SJCRH30 (cell line): ENCODE measurements at regions not wholly inside any gene's neighbourhood (a gene's known extent, or its start where the extent isn't known, plus 50 kb on each side); places are given as distances from the start of the nearest gene placed in this dataset.
A peak's percentile ranks its signal among the peaks of the same experiment; 100 is the strongest.
"Not testable (repeated sequence)": the region's sequence is repeated elsewhere in the genome, so short reads cannot be mapped to it uniquely, and the experiment has no call there.

ENCODE experiments used
- DNase-seq, 2 experiments: peaks; one replicate each; pipeline ENCODE4 v3.0.0-alpha.2; 2015 to 2020
- H3K27ac ChIP-seq: fragments of 250-450 bp; sonication (Bioruptor Pico); 2 replicates; pipeline ENCODE4 v1.5.1; 2020; ENCODE audit warnings: mild to moderate bottlenecking, moderate library complexity
- H3K27me3 ChIP-seq: fragments of 250-450 bp; sonication (Bioruptor Pico); 2 replicates; pipeline ENCODE4 v1.5.1; 2020; ENCODE audit warnings: mild to moderate bottlenecking, moderate library complexity
- H3K36me3 ChIP-seq: fragments of 250-450 bp; sonication (Bioruptor Pico); 2 replicates; pipeline ENCODE4 v1.5.1; 2020; ENCODE audit warnings: mild to moderate bottlenecking, moderate library complexity
- H3K4me1 ChIP-seq: fragments of 250-450 bp; sonication (Bioruptor Pico); 2 replicates; pipeline ENCODE4 v1.5.1; 2020; ENCODE audit warnings: mild to moderate bottlenecking, moderate library complexity
- H3K4me3 ChIP-seq: fragments of 250-450 bp; sonication (Bioruptor Pico); 2 replicates; pipeline ENCODE4 v1.5.1; 2020; ENCODE audit warnings: mild to moderate bottlenecking, moderate library complexity
- H3K9me3 ChIP-seq: fragments of 250-450 bp; sonication (Bioruptor Pico); replicated peaks from 2 replicates; pipeline ENCODE4 v1.5.1; 2020; ENCODE audit warnings: mild to moderate bottlenecking, moderate library complexity

DNA sequence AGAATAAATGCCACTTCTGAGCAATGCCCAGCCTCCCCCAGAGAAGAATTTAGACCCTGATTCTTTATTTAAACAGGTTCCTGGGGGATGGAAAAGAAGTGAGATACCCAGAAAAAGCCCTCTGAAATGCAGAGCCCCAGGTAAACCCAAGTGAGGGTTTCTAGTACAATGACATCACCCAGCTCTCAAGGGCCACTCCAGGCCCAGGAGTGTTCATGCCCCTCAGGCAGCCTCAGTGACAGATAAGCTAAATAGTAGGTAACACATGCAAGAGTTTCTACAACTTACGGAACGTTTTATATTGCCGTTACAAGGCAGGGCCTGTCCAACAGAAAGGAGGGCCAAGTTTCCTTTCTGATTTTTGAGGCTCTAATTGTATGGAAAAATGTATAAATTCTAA lies 683.7 kb upstream of the SALL1 start:
- Histone ChIP-seq H3K4me1 (peaks cover 36% of the 10 kb centered on the region), H3K9me3 (peaks cover 7% of the 10 kb centered on the region), H3K36me3 (no peaks in the 10 kb centered on the region), H3K27ac (peak overlapping the region; percentile 22; the same call in 1 of the 2 replicates), H3K27me3 (no peaks in the 10 kb centered on the region), H3K4me3 (no peak overlapping the region)
- DNase-seq: no peak

DNA sequence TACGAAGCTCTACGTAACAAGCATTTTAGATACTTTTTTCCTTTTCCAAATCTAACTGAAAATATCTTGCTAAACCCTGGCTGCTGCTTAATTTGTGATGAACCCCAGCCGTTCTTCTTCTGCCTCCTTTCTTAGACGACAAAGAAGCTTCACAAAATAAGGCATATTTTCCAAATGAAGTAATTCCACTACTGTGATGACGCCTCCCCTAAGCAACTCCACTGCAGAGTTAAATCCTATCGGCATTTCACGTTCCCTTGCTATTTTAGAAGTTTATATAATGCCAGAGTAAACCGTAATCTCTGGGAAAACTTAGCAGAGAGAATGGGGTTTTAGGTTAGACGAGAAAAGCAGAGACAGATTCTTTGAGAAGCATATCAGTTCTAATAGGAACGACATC lies 683.1 kb upstream of the SALL1 start:
- Histone ChIP-seq H3K9me3 (peaks cover 7% of the 10 kb centered on the region), H3K27ac (peak overlapping the region; percentile 52), H3K27me3 (no peaks in the 10 kb centered on the region), H3K4me3 (no peak overlapping the region), H3K4me1 (peaks cover 31% of the 10 kb centered on the region), H3K36me3 (no peaks in the 10 kb centered on the region)
- DNase-seq: no peak

DNA sequence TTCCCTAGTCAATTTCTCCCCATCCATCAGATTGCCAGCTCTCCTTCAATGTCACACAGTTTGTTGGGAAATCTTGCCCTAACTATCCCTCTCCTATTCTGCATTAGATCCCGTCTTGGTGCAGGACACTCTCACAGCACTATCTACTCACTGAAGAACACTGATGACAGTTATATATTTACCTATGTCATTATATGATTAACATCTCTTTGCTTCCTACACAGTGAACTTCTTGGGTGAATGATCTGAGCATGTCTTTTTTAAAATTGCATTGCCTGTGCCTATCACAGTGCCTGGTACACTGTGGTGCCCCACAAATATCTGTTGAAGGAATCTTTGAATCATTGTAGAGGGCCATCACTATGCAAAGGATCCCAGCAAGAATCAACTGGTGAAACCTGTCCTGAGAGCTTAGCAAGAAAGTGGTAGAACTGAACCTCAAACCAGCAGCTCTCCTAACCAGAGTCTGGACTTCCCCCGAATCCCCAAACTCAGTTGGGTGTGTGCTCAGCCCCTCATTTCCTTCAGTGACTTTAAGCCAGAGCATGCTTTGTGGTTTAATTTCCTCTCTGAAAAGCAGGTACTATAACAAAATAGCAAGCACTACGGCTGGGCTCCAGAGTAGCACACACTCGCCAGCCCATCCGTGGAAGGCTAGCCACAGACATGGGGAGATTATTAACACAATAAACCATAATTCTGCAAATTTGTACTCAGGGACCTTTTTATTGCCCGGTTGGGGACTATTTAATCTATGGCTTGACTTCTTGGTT lies 680.7 kb upstream of the SALL1 start:
- Histone ChIP-seq H3K9me3 (peaks cover 7% of the 10 kb centered on the region), H3K27ac (no peak overlapping the region), H3K36me3 (no peaks in the 10 kb centered on the region), H3K4me1 (peaks cover 28% of the 10 kb centered on the region), H3K4me3 (no peak overlapping the region), H3K27me3 (no peaks in the 10 kb centered on the region)
- no peak for DNase-seq

DNA sequence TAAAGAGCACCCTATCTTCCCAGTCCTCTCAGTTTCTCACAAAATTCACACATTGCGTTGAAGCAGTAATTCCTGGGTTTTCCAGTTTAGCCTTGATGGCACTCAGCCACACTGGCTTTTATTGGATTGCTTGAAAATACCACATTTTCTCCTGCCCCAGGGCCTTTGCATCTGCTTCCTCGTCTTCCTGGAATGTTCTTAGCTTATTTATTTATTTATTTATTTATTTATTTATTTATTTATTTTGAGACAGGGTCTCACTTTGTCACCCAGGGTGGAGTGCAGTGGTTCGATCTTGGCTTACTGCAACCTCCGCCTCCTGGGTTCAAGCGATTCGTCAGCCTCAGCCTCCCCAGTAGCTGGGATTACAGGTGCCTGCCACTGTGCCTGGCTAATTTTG lies 680.0 kb upstream of the SALL1 start:
- H3K9me3 ChIP-seq, H3K27me3 ChIP-seq, H3K36me3 ChIP-seq, H3K27ac ChIP-seq, H3K4me3 ChIP-seq, DNase-seq: not testable (repeated sequence)
- H3K4me1 ChIP-seq: peaks cover 27% of the 10 kb centered on the region

DNA sequence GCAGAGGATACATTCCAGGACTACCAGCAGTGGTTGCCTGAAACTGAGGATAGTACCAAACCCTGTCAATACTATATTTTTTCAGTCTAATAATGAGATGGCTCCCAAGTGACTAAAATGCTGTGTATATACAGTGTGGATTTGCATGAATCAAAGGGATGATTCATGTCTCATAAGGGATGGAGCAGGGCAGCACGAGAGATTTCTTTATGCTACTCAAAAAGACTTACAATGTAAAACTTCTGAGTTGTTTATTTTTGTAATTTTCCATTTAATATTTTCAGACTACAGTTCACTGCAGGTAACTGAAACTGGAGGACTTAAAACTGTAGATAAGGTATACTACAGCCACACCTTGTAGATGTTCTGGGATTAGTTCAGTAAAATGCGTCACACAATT lies 674.7 kb upstream of the SALL1 start:
- no peak overlapping the region for H3K27ac ChIP-seq
- peaks cover 26% of the 10 kb centered on the region for H3K4me1 ChIP-seq
- H3K27me3 ChIP-seq: no peaks in the 10 kb centered on the region
- H3K9me3 ChIP-seq: no peaks in the 10 kb centered on the region
- DNase-seq: no peak
- no peaks in the 10 kb centered on the region for H3K36me3 ChIP-seq
- no peak overlapping the region for H3K4me3 ChIP-seq

DNA sequence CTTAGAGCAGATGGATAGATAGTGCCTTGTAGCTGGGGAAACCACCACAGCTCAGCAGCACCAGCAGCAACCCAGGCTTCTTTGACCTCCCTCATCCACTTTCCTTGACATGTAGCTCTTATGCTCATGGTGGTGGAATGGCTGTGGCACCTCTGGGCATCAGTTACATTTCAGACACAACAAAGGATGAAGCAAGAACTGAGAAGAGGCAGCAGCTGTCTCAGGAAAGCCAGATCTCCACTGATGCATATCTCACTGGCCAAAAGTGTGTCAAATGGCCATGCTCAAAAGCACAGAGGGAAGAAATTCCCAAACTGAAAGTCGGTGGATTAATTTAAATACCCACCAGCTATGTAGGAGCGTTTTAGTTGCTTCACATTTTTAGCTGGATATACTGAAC lies 671.4 kb upstream of the SALL1 start:
- no peaks in the 10 kb centered on the region for H3K36me3 ChIP-seq
- peaks cover 37% of the 10 kb centered on the region for H3K4me1 ChIP-seq
- H3K27me3 ChIP-seq: no peaks in the 10 kb centered on the region
- peak overlapping the region; percentile 62 for H3K27ac ChIP-seq
- H3K4me3 ChIP-seq: no peak overlapping the region
- H3K9me3 ChIP-seq: 0 out of 2 replicates have a peak, but pooled peaks cover under 1% of the 10 kb centered on the region
- DNase-seq: peak; percentile 61 to 78

DNA sequence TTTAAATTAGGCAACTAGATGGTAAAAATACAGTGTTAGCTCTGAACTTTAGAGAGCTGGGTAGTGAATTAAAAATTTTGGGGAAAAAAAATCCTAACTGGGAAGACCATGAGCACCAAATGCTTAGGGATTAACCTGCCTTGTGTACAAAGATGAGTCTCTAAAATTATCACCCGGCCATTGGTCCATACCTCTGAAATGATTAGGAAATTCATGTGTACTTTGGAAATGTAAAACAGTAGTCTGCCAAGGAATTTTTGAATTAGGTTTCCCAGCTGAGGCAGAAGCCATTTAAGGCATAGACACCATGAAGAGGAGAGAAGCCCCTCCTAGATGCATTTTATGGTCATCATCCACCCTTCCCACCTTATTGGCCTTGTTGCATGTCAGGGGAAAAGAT lies 670.5 kb upstream of the SALL1 start:
- no peak for DNase-seq
- H3K27ac ChIP-seq: no peak overlapping the region; the same call in 1 of the 2 replicates
- no peaks in the 10 kb centered on the region for H3K36me3 ChIP-seq
- no peak overlapping the region for H3K4me3 ChIP-seq
- H3K4me1 ChIP-seq: peaks cover 38% of the 10 kb centered on the region
- H3K9me3 ChIP-seq: 0 out of 2 replicates have a peak, but pooled peaks cover 3% of the 10 kb centered on the region
- H3K27me3 ChIP-seq: no peaks in the 10 kb centered on the region

DNA sequence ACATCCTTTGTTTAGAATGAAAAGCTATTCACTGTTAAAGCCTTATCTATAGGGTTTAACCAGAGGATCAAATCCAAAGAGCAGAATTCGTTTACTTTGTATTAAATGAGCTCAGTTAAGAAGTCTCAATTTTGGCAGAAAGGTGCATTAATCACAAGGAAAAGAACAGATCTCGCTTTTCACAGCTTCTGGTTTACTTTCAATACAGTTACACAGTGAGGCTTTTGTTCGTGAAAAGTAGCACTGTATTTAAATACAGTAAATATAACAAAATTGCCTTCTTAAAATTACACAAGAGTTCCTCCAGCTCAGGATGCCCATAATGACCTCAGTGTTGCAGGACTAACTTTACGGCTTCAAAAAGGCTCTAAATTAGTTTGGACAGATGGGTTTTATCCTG lies 669.1 kb upstream of the SALL1 start:
- Histone ChIP-seq H3K27ac (no peak overlapping the region), H3K4me3 (no peak overlapping the region), H3K4me1 (peaks cover 51% of the 10 kb centered on the region), H3K36me3 (no peaks in the 10 kb centered on the region), H3K27me3 (no peaks in the 10 kb centered on the region), H3K9me3 (0 out of 2 replicates have a peak, but pooled peaks cover 3% of the 10 kb centered on the region)
- DNase-seq: no peak

DNA sequence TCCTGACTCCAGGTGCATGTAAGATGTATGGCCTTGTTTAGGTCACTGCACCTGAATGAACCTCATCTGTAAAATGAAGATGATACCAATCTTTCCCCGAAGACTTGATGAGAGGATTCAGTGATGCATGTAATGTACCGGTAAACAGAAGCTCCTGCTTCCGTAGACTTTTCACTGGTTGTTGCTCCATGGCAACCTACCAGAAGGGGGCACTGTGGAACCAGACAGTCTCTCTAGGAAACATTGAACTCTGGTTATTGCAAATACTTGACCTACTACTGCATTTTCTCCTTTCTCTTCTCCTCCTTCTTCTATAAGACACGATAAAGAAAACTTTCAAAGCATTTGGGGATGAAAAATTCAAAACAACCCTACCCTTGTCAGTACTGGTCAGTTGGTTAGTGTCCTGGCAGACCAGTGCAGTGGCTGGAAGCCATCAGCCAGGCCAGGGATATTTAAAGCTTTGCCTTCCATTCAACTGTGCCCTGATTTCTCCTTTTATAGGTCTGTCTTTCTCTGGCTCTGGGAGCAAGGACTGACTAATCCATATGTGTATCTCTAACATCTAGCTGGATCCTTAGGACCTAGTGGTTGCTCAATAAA lies 667.4 kb upstream of the SALL1 start:
- H3K27ac ChIP-seq: no peak overlapping the region
- no peaks in the 10 kb centered on the region for H3K36me3 ChIP-seq
- DNase-seq: peak; percentile 55 to 79
- H3K4me1 ChIP-seq: peaks cover 51% of the 10 kb centered on the region
- H3K27me3 ChIP-seq: no peaks in the 10 kb centered on the region
- no peak overlapping the region for H3K4me3 ChIP-seq
- H3K9me3 ChIP-seq: peaks cover 7% of the 10 kb centered on the region

DNA sequence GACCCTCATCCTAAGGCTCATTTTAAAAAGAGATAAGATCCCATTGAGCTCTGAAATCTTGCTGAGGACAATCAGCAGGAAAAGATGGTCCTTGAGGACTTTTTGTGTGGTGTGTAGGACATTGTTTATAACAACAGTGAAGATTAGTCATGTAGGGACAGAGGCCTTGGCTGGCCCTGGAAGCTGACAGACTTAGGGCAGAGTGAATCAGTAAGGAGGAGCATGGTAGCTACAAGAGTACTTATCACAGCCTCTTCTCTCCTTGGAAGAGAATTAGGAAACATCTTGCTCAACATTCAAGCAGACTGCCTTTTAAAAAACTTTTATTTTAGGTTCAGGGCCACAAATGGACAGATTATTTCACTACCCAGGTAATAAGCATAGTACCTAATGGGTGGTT lies 665.9 kb upstream of the SALL1 start:
- Histone ChIP-seq H3K36me3 (no peaks in the 10 kb centered on the region), H3K4me3 (no peak overlapping the region), H3K27ac (no peak overlapping the region), H3K9me3 (peaks cover 7% of the 10 kb centered on the region), H3K4me1 (peaks cover 36% of the 10 kb centered on the region), H3K27me3 (no peaks in the 10 kb centered on the region)
- no peak for DNase-seq

DNA sequence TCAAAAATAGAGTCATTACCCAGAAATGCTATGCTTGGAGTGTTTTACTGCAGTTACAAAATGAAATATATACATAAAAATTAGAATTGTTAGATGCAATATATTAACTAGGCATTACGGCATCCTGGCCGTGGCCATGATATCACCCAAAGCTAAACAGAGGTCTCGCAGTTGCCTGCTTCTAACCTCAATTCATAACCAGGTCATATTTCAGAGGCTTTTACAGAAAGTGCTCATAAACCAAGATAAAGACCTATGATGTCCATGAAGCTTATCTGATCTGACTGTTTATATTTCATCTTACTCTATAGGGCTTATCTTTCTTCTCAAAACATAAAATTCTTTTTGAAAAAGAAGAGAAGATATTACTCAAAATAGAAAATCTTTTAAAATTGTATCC lies 664.5 kb upstream of the SALL1 start:
- Histone ChIP-seq H3K36me3 (no peaks in the 10 kb centered on the region), H3K27me3 (no peaks in the 10 kb centered on the region), H3K4me3 (no peak overlapping the region), H3K4me1 (peaks cover 30% of the 10 kb centered on the region), H3K27ac (no peak overlapping the region), H3K9me3 (peaks cover 7% of the 10 kb centered on the region)
- peak in 1 of 2 experiments; percentile 58 for DNase-seq

DNA sequence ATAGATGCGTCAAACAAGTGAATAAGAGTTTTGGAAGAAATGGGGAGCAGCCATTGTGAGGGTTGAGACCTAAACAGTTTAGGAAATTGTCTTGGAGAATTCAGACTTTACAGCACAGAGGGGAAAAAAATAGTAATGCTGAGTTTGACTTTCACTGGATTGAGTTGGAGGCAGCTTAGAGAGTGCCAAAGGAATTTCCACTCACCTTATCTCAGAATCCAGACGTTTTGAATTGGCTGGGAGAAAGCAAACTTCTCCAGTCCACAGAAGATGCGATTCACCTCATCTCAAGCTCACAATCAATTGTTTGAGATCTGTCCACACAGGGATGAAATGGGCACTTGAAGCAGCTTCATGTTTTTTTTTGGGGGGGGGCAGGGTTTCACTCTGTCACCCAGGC lies 663.5 kb upstream of the SALL1 start:
- no peak for DNase-seq
- Histone ChIP-seq H3K4me1 (peaks cover 24% of the 10 kb centered on the region), H3K27me3 (no peaks in the 10 kb centered on the region), H3K27ac (no peak overlapping the region), H3K9me3 (peaks cover 7% of the 10 kb centered on the region), H3K36me3 (no peaks in the 10 kb centered on the region), H3K4me3 (no peak overlapping the region)

DNA sequence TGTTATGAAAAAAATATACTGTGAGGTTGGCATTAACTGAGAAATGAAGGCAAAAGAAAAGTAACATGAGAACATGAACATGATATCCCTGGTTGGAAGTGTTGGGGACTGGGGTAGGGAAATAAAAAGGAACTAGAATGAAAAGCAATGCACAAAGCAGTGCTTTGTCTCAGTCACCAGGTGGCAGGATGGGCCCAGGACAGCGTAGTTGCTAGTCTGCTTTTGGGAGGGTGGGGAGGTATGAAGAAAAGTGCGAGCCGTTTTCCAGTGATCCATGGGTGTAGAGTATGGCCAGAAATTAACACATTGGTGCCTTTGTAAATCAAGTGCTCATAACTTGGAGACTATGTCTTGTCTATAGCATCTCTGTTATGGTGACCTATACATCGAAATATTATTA lies 662.5 kb upstream of the SALL1 start:
- no peak overlapping the region for H3K27ac ChIP-seq
- DNase-seq: peak; percentile 23 to 45
- H3K4me1 ChIP-seq: peaks cover 21% of the 10 kb centered on the region
- H3K9me3 ChIP-seq: peaks cover 7% of the 10 kb centered on the region
- H3K4me3 ChIP-seq: no peak overlapping the region
- H3K36me3 ChIP-seq: no peaks in the 10 kb centered on the region
- no peaks in the 10 kb centered on the region for H3K27me3 ChIP-seq

DNA sequence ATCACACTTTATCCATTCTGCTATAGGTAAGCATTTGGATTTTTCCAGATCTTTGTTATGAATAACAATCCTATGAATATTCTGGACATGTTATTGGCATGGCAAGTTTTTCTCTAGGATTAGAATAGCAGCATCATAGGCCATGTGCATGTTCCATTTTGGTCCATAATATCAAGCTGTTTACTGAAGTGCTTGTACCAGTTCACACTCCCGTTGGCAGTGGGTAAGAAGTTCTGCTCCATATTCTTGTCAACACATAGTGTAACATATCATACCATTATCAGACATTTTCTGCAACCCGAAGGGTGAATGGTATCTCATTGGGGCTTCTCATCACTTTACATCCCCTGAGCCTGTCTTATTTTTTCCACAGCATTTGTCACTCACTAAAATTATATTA lies 661.9 kb upstream of the SALL1 start:
- Histone ChIP-seq H3K4me3 (no peak overlapping the region), H3K27me3 (no peaks in the 10 kb centered on the region), H3K4me1 (peaks cover 19% of the 10 kb centered on the region), H3K27ac (no peak overlapping the region), H3K36me3 (no peaks in the 10 kb centered on the region), H3K9me3 (peaks cover 7% of the 10 kb centered on the region)
- no peak for DNase-seq

DNA sequence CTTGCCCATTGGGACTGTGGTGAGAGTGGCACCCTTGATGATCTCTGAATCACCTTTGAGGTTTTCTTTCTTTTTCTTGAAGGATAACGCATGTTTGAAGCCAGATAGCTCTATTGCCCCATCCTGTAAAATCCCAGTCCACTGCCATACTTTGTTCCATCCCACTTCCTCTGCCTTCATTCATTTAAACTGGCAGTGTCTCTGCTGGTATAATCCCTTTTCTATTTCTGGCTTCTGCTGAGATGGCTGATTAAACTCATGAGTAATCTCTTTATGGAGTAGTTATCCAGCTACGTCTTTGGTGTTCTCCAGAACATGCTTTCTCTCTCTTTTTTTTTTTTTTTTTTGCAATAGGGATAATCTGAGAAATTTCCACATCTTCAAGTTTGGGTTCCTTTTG lies 656.5 kb upstream of the SALL1 start:
- Histone ChIP-seq H3K9me3 (no peaks in the 10 kb centered on the region), H3K4me1 (no peaks in the 10 kb centered on the region), H3K4me3 (no peak overlapping the region), H3K36me3 (no peaks in the 10 kb centered on the region), H3K27ac (no peak overlapping the region), H3K27me3 (peaks cover 14% of the 10 kb centered on the region)
- peak in 1 of 2 experiments; percentile 2 for DNase-seq

DNA sequence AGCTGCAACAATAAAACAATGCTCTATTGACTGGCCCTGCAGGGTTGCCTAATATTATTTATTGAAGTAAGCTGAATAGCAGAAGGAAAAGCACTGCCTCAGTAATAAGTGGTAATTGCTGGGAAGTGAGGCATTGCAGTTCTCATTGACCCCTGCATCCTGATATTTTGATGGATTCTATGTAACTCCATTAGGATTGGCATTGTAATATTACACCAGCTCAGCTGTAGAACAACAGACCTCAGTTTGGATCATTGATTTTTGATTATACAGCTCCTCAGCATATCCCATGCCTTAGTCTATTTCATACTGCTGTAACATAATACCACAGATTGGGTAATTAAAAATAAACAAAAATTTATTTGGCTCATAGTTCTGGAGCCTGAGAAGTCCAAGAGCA lies 650.6 kb upstream of the SALL1 start:
- Histone ChIP-seq H3K27me3 (peaks cover 19% of the 10 kb centered on the region), H3K9me3 (no peaks in the 10 kb centered on the region), H3K4me1 (no peaks in the 10 kb centered on the region), H3K36me3 (no peaks in the 10 kb centered on the region), H3K27ac (no peak overlapping the region), H3K4me3 (no peak overlapping the region)
- no peak for DNase-seq
